HL-60 (cell line): ENCODE measurements at regions not wholly inside any gene's neighbourhood (a gene's known extent, or its start where the extent isn't known, plus 50 kb on each side); places are given as distances from the start of the nearest gene placed in this dataset.

Experiments
- DNase-seq, 2 experiments: peaks; one replicate each; pipeline ENCODE4 v3.0.0-alpha.2; 2010 to 2020; ENCODE audit warnings: low read depth in 1 of 2, low spot score in 1 of 2
- H3K27ac ChIP-seq: fragments of 250-450 bp; sonication (Bioruptor Pico); replicated peaks from 2 replicates; pipeline ENCODE4 v1.5.1; 2020; ENCODE audit warnings: mild to moderate bottlenecking, moderate library complexity
- H3K27me3 ChIP-seq: fragments of 250-450 bp; sonication (Bioruptor Pico); 2 replicates; pipeline ENCODE4 v1.5.1; 2021; ENCODE audit warnings: mild to moderate bottlenecking, moderate library complexity; ENCODE audit not compliant: insufficient read depth, poor library complexity, severe bottlenecking
- H3K4me3 ChIP-seq: replicated peaks from 2 replicates; pipeline ENCODE4 v1.5.1; 2011; ENCODE audit warnings: mild to moderate bottlenecking, control low read depth, low read length; ENCODE audit not compliant: insufficient read depth
- CTCF ChIP-seq: IDR thresholded peaks from one replicate; pipeline ENCODE4 v1.5.1; 2011; ENCODE audit warnings: low read length, control low read depth, inconsistent platforms; ENCODE audit not compliant: insufficient read depth
- GABPA ChIP-seq: IDR thresholded peaks from 2 replicates; pipeline ENCODE4 v1.6.1; 2012; ENCODE audit warnings: low read depth
- POLR2AphosphoS5 ChIP-seq: IDR thresholded peaks from 2 replicates; pipeline ENCODE4 v1.6.1; 2012; ENCODE audit warnings: low read depth
- REST ChIP-seq: IDR thresholded peaks from 2 replicates; pipeline ENCODE4 v1.6.1; 2012; ENCODE audit warnings: low read depth; ENCODE audit not compliant: insufficient replicate concordance
- SPI1 ChIP-seq: IDR thresholded peaks from 2 replicates; pipeline ENCODE4 v1.6.1; 2012; ENCODE audit warnings: low read depth, mild to moderate bottlenecking, borderline replicate concordance

DNA sequence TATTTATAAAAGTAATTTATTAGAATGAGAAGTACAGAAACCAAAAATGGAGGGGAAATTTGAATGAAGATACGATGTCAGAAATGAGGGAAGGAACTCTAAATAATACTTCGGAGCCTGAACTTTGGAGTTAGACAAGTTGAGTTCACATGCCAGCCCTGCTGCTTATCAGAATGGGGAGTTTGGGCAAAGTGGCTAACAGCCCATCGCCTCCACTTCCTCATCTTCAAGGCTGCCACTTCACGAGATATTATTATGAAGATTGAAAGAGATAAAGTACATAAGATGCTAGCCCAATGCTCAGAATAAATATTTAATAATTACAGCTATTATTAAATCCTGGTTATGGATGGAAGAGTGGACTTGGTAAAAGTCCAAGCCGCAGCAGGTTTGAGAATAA, 56.2 kb upstream of the ABCA1 start:
- no peaks in the 10 kb centered on the region for H3K27me3 ChIP-seq
- peak overlapping the region; percentile 17; the same call in 1 of the 2 replicates for H3K27ac ChIP-seq
- TF ChIP-seq GABPA (no peak), SPI1 (peak; percentile 91)
- no peak overlapping the region for H3K4me3 ChIP-seq
- DNase-seq, result peak in 1 of 2 experiments; percentile 33

DNA sequence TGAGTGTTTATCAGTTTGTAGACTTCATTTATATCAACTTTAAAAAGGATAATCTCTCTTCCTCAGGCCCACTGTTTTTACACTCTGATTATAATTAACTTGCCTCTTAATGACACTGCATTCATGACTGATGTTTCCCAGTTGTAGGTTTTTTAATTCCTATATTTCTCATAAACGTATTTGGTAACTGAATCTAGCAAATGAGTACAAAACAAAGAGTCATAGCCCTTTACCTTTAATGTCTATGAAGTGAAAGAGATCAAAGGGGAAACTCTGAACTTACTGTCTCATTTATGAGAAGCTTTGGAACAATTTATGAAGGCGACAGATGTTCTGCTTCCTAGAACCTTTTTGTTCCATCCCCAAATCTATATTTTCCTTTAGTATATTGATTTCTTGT, 56.6 kb upstream of the ABCA1 start:
- TF ChIP-seq SPI1 (no peak), POLR2AphosphoS5 (no peak), GABPA (no peak), REST (no peak), CTCF (no peak)
- Histone ChIP-seq H3K27ac (peak overlapping the region; percentile 17; the same call in 1 of the 2 replicates), H3K4me3 (no peak overlapping the region), H3K27me3 (no peaks in the 10 kb centered on the region)
- no peak for DNase-seq

DNA sequence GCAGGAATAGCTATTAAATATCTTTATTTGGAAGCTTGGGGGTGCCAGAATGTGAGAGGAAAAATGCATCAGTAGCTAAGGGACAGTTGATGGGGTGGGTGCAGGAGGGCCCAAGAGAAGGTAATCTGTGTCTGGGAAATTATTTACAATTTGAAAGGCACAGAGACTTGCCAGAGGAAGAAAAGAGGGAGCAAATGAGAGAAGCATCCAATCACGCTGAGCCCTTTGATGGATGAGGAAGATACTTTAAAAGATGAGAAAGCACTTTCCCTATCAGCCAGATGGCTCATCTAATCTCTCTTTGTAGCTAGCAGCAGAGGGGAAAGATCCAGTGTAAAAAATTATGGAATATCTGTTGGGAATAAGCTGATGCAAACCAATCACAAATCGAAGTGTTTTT, 57.0 kb upstream of the ABCA1 start:
- Histone ChIP-seq H3K27ac (no peak overlapping the region), H3K4me3 (no peak overlapping the region), H3K27me3 (no peaks in the 10 kb centered on the region)
- DNase-seq, result no peak
- TF ChIP-seq SPI1, result no peak
- TF ChIP-seq REST, result no peak
- no peak for TF ChIP-seq POLR2AphosphoS5
- TF ChIP-seq GABPA, result no peak
- TF ChIP-seq CTCF, result no peak

- no peak for DNase-seq
- peak; percentile 55; the same call in 1 of the 2 replicates for TF ChIP-seq SPI1
- TF ChIP-seq CTCF, result no peak
- H3K4me3 ChIP-seq, result no peak overlapping the region
- no peak overlapping the region for H3K27ac ChIP-seq
- no peaks in the 10 kb centered on the region for H3K27me3 ChIP-seq
Measured at GRCh38 chr9:104986096-104986495, 58.1 kb upstream of the ABCA1 start.
